NCI-H524 (cell line): ENCODE measurements at regions not wholly inside any gene's neighbourhood (a gene's known extent, or its start where the extent isn't known, plus 50 kb on each side); places are given as distances from the start of the nearest gene placed in this dataset.

Experiments
- DNase-seq, 2 experiments: peaks; one replicate each; lab custom pipeline; 2025; lab: John Stamatoyannopoulos, UW

- no peak for DNase-seq
Measured at GRCh38 chr9:136597141-136597885, 51.5 kb upstream of the NOTCH1 start.

- DNase-seq: no peak
Measured at GRCh38 chr9:136596630-136597031, 50.8 kb upstream of the NOTCH1 start.

GRCh38 chr9:136596217-136596616, 50.4 kb upstream of the NOTCH1 start:
- DNase-seq: no peak

- DNase-seq: no peak
Measured at GRCh38 chr9:136595245-136596153, 49.7 kb upstream of the NOTCH1 start.
